Panc1 (cell line): ENCODE measurements at regions not wholly inside any gene's neighbourhood (a gene's known extent, or its start where the extent isn't known, plus 50 kb on each side); places are given as distances from the start of the nearest gene placed in this dataset.

Experiments used
- ATAC-seq: fragments of 200-7000 bp; cut with Tn5 transposase; 2 replicates; pipeline ENCODE4 v1.9.1; 2020; ENCODE audit warnings: mild to moderate bottlenecking, moderate library complexity
- BruUV-seq: library from RNA; stranded (reverse); fragments of 400-500 nt; replicated peaks from 2 replicates; lab custom pipeline; 2021; lab: Mats Ljungman, UMichigan
- CTCF ChIA-PET: fragments of 300-600 bp; sonication (Branson Sonifier 250); formaldehyde crosslinking; loops from one replicate; lab custom pipeline; 2022; ENCODE audit warnings: antibody characterized with exemption; lab: Charles Lee
- POLR2A ChIA-PET: fragments of 300-600 bp; sonication (Branson Sonifier 250); formaldehyde crosslinking; loops from one replicate; lab custom pipeline; 2022; ENCODE audit warnings: antibody characterized with exemption; lab: Charles Lee
- DNase-seq: peaks from one replicate; pipeline ENCODE4 v3.0.0-alpha.2; 2010; ENCODE audit warnings: low read depth, low spot score
- H3K27ac ChIP-seq: 2 replicates; pipeline ENCODE4 v1.5.1; 2011; ENCODE audit warnings: mild to moderate bottlenecking, low read length, inconsistent platforms
- H3K27me3 ChIP-seq: fragments of 200-500 bp; sonication (Bioruptor generic); 2 replicates; pipeline ENCODE4 v1.6.0; 2014; ENCODE audit warnings: low read length, inconsistent platforms; ENCODE audit not compliant: control insufficient read depth, insufficient read depth
- H3K36me3 ChIP-seq: fragments of 200-500 bp; sonication (Bioruptor generic); 2 replicates; pipeline ENCODE4 v1.5.1; 2014; ENCODE audit warnings: inconsistent platforms, mild to moderate bottlenecking, low read length, moderate library complexity; ENCODE audit not compliant: control insufficient read depth, insufficient read depth
- H3K4me1 ChIP-seq: 2 replicates; pipeline ENCODE4 v1.5.1; 2011; ENCODE audit warnings: inconsistent platforms, mild to moderate bottlenecking, low read length, moderate library complexity; ENCODE audit not compliant: control insufficient read depth, insufficient read depth
- H3K4me3 ChIP-seq, 2 experiments: 2 replicates each; pipeline ENCODE4 v1.5.1; 2011 to 2012; ENCODE audit warnings: low read depth in 2 of 2, low read length in 2 of 2, mild to moderate bottlenecking in 2 of 2, inconsistent platforms in 1 of 2, moderate library complexity in 1 of 2
- H3K9me3 ChIP-seq: fragments of 200-500 bp; sonication (Bioruptor generic); 2 replicates; pipeline ENCODE4 v1.5.1; 2014; ENCODE audit warnings: low read depth, mild to moderate bottlenecking, inconsistent platforms, low read length, moderate library complexity; ENCODE audit not compliant: control insufficient read depth, insufficient read depth
- CTCF ChIP-seq: fragments of 450-650 bp; IDR thresholded peaks from 2 replicates; pipeline ENCODE4 v1.5.1; 2017; ENCODE audit warnings: mild to moderate bottlenecking
- POLR2AphosphoS5 ChIP-seq: IDR thresholded peaks from 2 replicates; pipeline ENCODE4 v1.6.1; 2012; ENCODE audit warnings: mild to moderate bottlenecking, low read depth, low read length, moderate library complexity
- REST ChIP-seq, 2 experiments: IDR thresholded peaks; 2 replicates each; pipeline ENCODE4 v1.6.1; 2011 to 2012; ENCODE audit warnings: low read depth in 2 of 2, control low read depth in 1 of 2, low read length in 1 of 2, mild to moderate bottlenecking in 1 of 2, moderate library complexity in 1 of 2; ENCODE audit not compliant: insufficient read depth in 1 of 2
- SIN3A ChIP-seq: IDR thresholded peaks from 2 replicates; pipeline ENCODE4 v1.6.1; 2012; ENCODE audit warnings: low read depth, mild to moderate bottlenecking, low read length, moderate library complexity, borderline replicate concordance; ENCODE audit not compliant: insufficient read depth
- TCF7L2 ChIP-seq: IDR thresholded peaks from 2 replicates; pipeline ENCODE4 v1.6.1; 2011; ENCODE audit warnings: mild to moderate bottlenecking, low read depth, low read length, inconsistent platforms
- in situ Hi-C: cut with HindIII; loops from 2 replicates; pipeline ENCODE4 v1.10.0; 2016; ENCODE audit warnings: low sequenced_read_pairs, low pct_unique_long_range_greater_than_20kb
- intact Hi-C: fragments of 100-400 bp; cut with micrococcal nuclease; formaldehyde crosslinking; loops from one replicate; pipeline ENCODE4 v1.10.0; 2022; ENCODE audit not compliant: unreplicated experiment

GRCh38 chr18:60199505-60199904 is 173.1 kb downstream of the MC4R start:
- BruUV-seq: no TSS peak
- POLR2A ChIA-PET: no interaction called here
- ATAC-seq (no peak), DNase-seq (no peak)
- intact Hi-C loops (no loop called here), in situ Hi-C loops (no loop called here)
- Histone ChIP-seq H3K27ac (no peak overlapping the region), H3K4me3 (no peak overlapping the region), H3K27me3 (no peaks in the 10 kb centered on the region), H3K4me1 (no peaks in the 10 kb centered on the region), H3K36me3 (no peaks in the 10 kb centered on the region), H3K9me3 (no peaks in the 10 kb centered on the region)
- TF ChIP-seq TCF7L2 (no peak), REST (IDR thresholded peaks at IDR 0.05; ENCODE audit: insufficient read depth in 1 of 2, low read depth in 2 of 2, low read length in 1 of 2) (no peak), POLR2AphosphoS5 (no peak), SIN3A (no peak), CTCF (no peak)
- CTCF ChIA-PET: no interaction called here

GRCh38 chr18:60197671-60198462 is 174.7 kb downstream of the MC4R start:
- no peaks in the 10 kb centered on the region for H3K4me1 ChIP-seq
- in situ Hi-C loops: no loop called here
- DNase-seq: no peak
- no peaks in the 10 kb centered on the region for H3K36me3 ChIP-seq
- no peak for TF ChIP-seq CTCF
- TF ChIP-seq POLR2AphosphoS5: no peak
- no peak for TF ChIP-seq REST (IDR thresholded peaks at IDR 0.05; ENCODE audit: insufficient read depth in 1 of 2, low read depth in 2 of 2, low read length in 1 of 2)
- TF ChIP-seq TCF7L2: no peak
- TF ChIP-seq SIN3A: no peak
- no TSS peak for BruUV-seq
- ChIA-PET CTCF (no interaction called here), POLR2A (interaction anchor here (0.6 kb wide), 1 partner anchor 9 kb away, joined by 4 read pairs; no protein-coding TSS in a partner anchor)
- no peak for ATAC-seq
- no peaks in the 10 kb centered on the region for H3K9me3 ChIP-seq
- no peak overlapping the region for H3K27ac ChIP-seq
- no peaks in the 10 kb centered on the region for H3K27me3 ChIP-seq
- intact Hi-C loops: no loop called here
- H3K4me3 ChIP-seq: no peak overlapping the region
